ENCODE measurements at regions not wholly inside any gene's neighbourhood (a gene's known extent, or its start where the extent isn't known, plus 50 kb on each side); places are given as distances from the start of the nearest gene placed in this dataset.

DNA sequence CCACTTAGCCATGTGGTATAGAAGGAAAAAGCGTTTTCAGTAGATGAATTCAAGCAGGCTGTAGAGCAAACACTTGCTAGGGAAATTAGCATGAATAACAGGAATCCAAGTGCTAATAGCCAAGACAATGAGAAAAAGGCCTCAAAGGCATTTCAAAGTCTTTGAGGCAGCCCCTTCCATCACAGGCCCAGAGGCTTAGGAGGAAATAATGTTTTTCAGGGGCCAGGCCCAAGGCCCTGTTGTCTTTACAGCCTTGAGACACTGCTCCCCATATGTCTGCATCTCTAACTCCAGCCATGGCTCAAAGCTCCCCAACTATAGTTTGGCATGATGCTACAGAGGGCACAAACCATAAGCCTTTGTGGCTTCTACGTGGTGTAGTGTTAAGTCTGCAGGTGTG lies 563.5 kb downstream of the TAF11L14 start:
- no peak overlapping the region for H3K27ac ChIP-seq (ENCODE audit: low read depth, low read length)
- no peaks in the 10 kb centered on the region for H3K4me1 ChIP-seq (ENCODE audit: control insufficient read depth in 3 of 3, insufficient read depth in 3 of 3, low read length in 3 of 3)
- no peak overlapping the region for H3K4me3 ChIP-seq (ENCODE audit: low read length in 3 of 3)
- no peaks in the 10 kb centered on the region for H3K36me3 ChIP-seq (ENCODE audit: control insufficient read depth in 3 of 3, insufficient read depth in 3 of 3, low read length in 3 of 3)
- H3K9me3 ChIP-seq (ENCODE audit: control insufficient read depth in 3 of 3, low read length in 3 of 3): no peaks in the 10 kb centered on the region
- H3K27me3 ChIP-seq (ENCODE audit: control insufficient read depth in 3 of 3, insufficient read depth in 3 of 3, low read length in 3 of 3): no peaks in the 10 kb centered on the region
- no peak overlapping the region for H3K9ac ChIP-seq (ENCODE audit: low read depth in 1 of 3, low read length in 3 of 3)

DNA sequence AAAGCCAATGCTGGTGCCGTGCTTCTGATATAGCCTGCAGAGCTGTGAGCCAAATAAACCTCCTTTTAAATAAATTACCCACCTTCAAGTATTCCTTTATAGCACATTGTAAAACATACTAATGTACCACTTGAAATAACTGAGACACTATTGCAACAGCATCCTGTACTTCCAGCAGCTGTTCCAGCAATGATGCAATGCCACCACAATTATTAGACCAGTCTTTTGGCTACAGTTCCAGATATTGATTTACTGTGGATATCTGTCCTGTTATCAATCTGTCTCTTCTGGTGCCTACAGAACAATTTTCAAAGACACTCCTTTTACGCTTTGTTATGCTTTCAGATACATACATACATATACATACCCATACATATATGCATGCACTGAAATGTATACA lies 567.9 kb downstream of the TAF11L14 start:
- no peaks in the 10 kb centered on the region for H3K4me1 ChIP-seq (ENCODE audit: control insufficient read depth in 3 of 3, insufficient read depth in 3 of 3, low read length in 3 of 3)

DNA sequence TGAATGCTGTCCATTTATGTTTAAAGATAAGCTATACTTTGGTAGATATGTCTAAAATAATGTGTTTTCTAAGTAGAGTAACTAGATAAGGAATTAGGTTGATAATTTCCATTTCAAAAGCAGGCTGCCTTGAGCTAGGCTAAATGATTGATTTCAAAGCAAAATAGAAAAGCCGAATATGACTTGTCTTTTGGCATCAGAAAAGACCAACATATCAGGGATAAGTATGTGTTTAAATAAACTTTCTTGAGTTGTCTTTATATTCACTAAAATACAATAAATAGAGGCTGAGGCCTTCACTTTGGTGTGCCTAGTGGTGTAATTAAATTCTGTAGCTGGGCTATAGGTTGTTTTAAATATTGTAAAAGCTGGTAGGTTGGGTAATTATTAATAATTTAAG lies 569.0 kb downstream of the TAF11L14 start:
- H3K9me3 ChIP-seq (ENCODE audit: control insufficient read depth in 3 of 3, low read length in 3 of 3): no peaks in the 10 kb centered on the region
- no peak overlapping the region for H3K27ac ChIP-seq (ENCODE audit: low read depth, low read length)
- H3K4me1 ChIP-seq (ENCODE audit: control insufficient read depth in 3 of 3, insufficient read depth in 3 of 3, low read length in 3 of 3): no peaks in the 10 kb centered on the region
- H3K4me3 ChIP-seq (ENCODE audit: low read length in 3 of 3): no peak overlapping the region
- H3K9ac ChIP-seq (ENCODE audit: low read depth in 1 of 3, low read length in 3 of 3): no peak overlapping the region
- H3K36me3 ChIP-seq (ENCODE audit: control insufficient read depth in 3 of 3, insufficient read depth in 3 of 3, low read length in 3 of 3): no peaks in the 10 kb centered on the region
- no peaks in the 10 kb centered on the region for H3K27me3 ChIP-seq (ENCODE audit: control insufficient read depth in 3 of 3, insufficient read depth in 3 of 3, low read length in 3 of 3)

More for the DNA sequence above, 567.9 kb downstream of the TAF11L14 start:
- Histone ChIP-seq H3K36me3 (ENCODE audit: control insufficient read depth in 3 of 3, insufficient read depth in 3 of 3, low read length in 3 of 3) (no peaks in the 10 kb centered on the region), H3K27me3 (ENCODE audit: control insufficient read depth in 3 of 3, insufficient read depth in 3 of 3, low read length in 3 of 3) (no peaks in the 10 kb centered on the region), H3K9me3 (ENCODE audit: control insufficient read depth in 3 of 3, low read length in 3 of 3) (no peaks in the 10 kb centered on the region), H3K27ac (ENCODE audit: low read depth, low read length) (no peak overlapping the region), H3K9ac (ENCODE audit: low read depth in 1 of 3, low read length in 3 of 3) (no peak overlapping the region), H3K4me3 (ENCODE audit: low read length in 3 of 3) (no peak overlapping the region)

- Histone ChIP-seq H3K4me1 (ENCODE audit: control insufficient read depth in 3 of 3, insufficient read depth in 3 of 3, low read length in 3 of 3) (no peaks in the 10 kb centered on the region), H3K27me3 (ENCODE audit: control insufficient read depth in 3 of 3, insufficient read depth in 3 of 3, low read length in 3 of 3) (no peaks in the 10 kb centered on the region), H3K9me3 (ENCODE audit: control insufficient read depth in 3 of 3, low read length in 3 of 3) (no peaks in the 10 kb centered on the region), H3K36me3 (ENCODE audit: control insufficient read depth in 3 of 3, insufficient read depth in 3 of 3, low read length in 3 of 3) (no peaks in the 10 kb centered on the region), H3K4me3 (ENCODE audit: low read length in 3 of 3) (no peak overlapping the region), H3K27ac (ENCODE audit: low read depth, low read length) (no peak overlapping the region), H3K9ac (ENCODE audit: low read depth in 1 of 3, low read length in 3 of 3) (no peak overlapping the region)
Observed at GRCh38 chr5:18213666-18214065, 579.4 kb downstream of the TAF11L14 start.

GRCh38 chr5:18216016-18216415 lies 581.8 kb downstream of the TAF11L14 start:
- H3K4me3 ChIP-seq (ENCODE audit: low read length in 3 of 3): no peak overlapping the region
- no peaks in the 10 kb centered on the region for H3K36me3 ChIP-seq (ENCODE audit: control insufficient read depth in 3 of 3, insufficient read depth in 3 of 3, low read length in 3 of 3)

DNA sequence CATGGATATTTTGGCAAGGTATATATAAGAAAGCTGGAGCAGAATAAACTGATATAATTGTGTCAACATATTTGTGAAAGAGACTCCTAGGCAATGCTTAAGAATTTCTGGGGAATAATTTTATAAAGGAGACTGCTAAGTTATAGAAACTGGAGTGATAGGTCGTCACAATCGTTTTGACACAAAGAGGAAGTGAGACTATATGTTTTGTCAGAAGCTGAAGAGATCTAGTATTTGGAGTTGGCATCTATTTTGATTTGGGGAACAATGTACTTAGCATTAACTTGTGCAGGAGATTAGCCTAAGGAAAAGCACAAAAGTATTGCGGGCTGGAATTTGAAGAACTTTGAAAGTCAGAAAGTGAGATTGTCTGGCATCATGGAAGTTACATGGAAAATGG lies 582.5 kb downstream of the TAF11L14 start:
- Histone ChIP-seq H3K9ac (ENCODE audit: low read depth in 1 of 3, low read length in 3 of 3) (no peak overlapping the region), H3K4me3 (ENCODE audit: low read length in 3 of 3) (no peak overlapping the region), H3K4me1 (ENCODE audit: control insufficient read depth in 3 of 3, insufficient read depth in 3 of 3, low read length in 3 of 3) (no peaks in the 10 kb centered on the region), H3K27ac (ENCODE audit: low read depth, low read length) (no peak overlapping the region), H3K9me3 (ENCODE audit: control insufficient read depth in 3 of 3, low read length in 3 of 3) (no peaks in the 10 kb centered on the region), H3K36me3 (ENCODE audit: control insufficient read depth in 3 of 3, insufficient read depth in 3 of 3, low read length in 3 of 3) (no peaks in the 10 kb centered on the region), H3K27me3 (ENCODE audit: control insufficient read depth in 3 of 3, insufficient read depth in 3 of 3, low read length in 3 of 3) (no peaks in the 10 kb centered on the region)

More at GRCh38 chr5:18216016-18216415, 581.8 kb downstream of the TAF11L14 start:
- Histone ChIP-seq H3K9ac (ENCODE audit: low read depth in 1 of 3, low read length in 3 of 3) (no peak overlapping the region), H3K27ac (ENCODE audit: low read depth, low read length) (no peak overlapping the region), H3K4me1 (ENCODE audit: control insufficient read depth in 3 of 3, insufficient read depth in 3 of 3, low read length in 3 of 3) (no peaks in the 10 kb centered on the region), H3K9me3 (ENCODE audit: control insufficient read depth in 3 of 3, low read length in 3 of 3) (no peaks in the 10 kb centered on the region), H3K27me3 (ENCODE audit: control insufficient read depth in 3 of 3, insufficient read depth in 3 of 3, low read length in 3 of 3) (no peaks in the 10 kb centered on the region)

GRCh38 chr5:18219241-18219640 lies 585.0 kb downstream of the TAF11L14 start:
- Histone ChIP-seq H3K4me1 (ENCODE audit: control insufficient read depth in 3 of 3, insufficient read depth in 3 of 3, low read length in 3 of 3) (no peaks in the 10 kb centered on the region), H3K9me3 (ENCODE audit: control insufficient read depth in 3 of 3, low read length in 3 of 3) (no peaks in the 10 kb centered on the region), H3K9ac (ENCODE audit: low read depth in 1 of 3, low read length in 3 of 3) (no peak overlapping the region), H3K27me3 (ENCODE audit: control insufficient read depth in 3 of 3, insufficient read depth in 3 of 3, low read length in 3 of 3) (no peaks in the 10 kb centered on the region), H3K27ac (ENCODE audit: low read depth, low read length) (no peak overlapping the region), H3K36me3 (ENCODE audit: control insufficient read depth in 3 of 3, insufficient read depth in 3 of 3, low read length in 3 of 3) (no peaks in the 10 kb centered on the region), H3K4me3 (ENCODE audit: low read length in 3 of 3) (no peak overlapping the region)

- Histone ChIP-seq H3K27ac (ENCODE audit: low read depth, low read length) (no peak overlapping the region), H3K27me3 (ENCODE audit: control insufficient read depth in 3 of 3, insufficient read depth in 3 of 3, low read length in 3 of 3) (no peaks in the 10 kb centered on the region), H3K4me1 (ENCODE audit: control insufficient read depth in 3 of 3, insufficient read depth in 3 of 3, low read length in 3 of 3) (no peaks in the 10 kb centered on the region), H3K9me3 (ENCODE audit: control insufficient read depth in 3 of 3, low read length in 3 of 3) (no peaks in the 10 kb centered on the region), H3K9ac (ENCODE audit: low read depth in 1 of 3, low read length in 3 of 3) (no peak overlapping the region), H3K36me3 (ENCODE audit: control insufficient read depth in 3 of 3, insufficient read depth in 3 of 3, low read length in 3 of 3) (no peaks in the 10 kb centered on the region), H3K4me3 (ENCODE audit: low read length in 3 of 3) (no peak overlapping the region)
Observed at GRCh38 chr5:18220631-18221030, 586.4 kb downstream of the TAF11L14 start.

DNA sequence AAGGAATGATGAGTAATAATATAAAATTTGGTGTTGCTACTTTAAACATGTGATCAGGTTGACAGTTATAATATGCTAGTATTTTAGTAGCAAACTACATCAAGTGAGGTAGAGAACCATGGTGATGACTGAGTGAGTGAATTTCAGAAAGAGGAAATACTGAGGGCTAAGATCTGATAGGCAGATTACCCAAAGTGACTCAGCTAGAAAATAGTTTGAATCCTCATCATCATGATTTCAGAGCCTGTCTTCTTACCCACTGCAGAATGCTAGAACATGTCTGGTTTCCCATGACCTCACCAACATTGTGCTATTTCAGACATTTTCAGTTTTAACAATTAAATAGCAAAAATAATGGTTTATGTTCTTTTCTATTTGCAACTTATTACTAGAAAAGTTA lies 602.1 kb downstream of the TAF11L14 start:
- no peaks in the 10 kb centered on the region for H3K27me3 ChIP-seq (ENCODE audit: control insufficient read depth in 3 of 3, insufficient read depth in 3 of 3, low read length in 3 of 3)
- no peak overlapping the region for H3K4me3 ChIP-seq (ENCODE audit: low read length in 3 of 3)
- no peaks in the 10 kb centered on the region for H3K4me1 ChIP-seq (ENCODE audit: control insufficient read depth in 3 of 3, insufficient read depth in 3 of 3, low read length in 3 of 3)
- H3K9ac ChIP-seq (ENCODE audit: low read depth in 1 of 3, low read length in 3 of 3): no peak overlapping the region
- H3K9me3 ChIP-seq (ENCODE audit: control insufficient read depth in 3 of 3, low read length in 3 of 3): no peaks in the 10 kb centered on the region
- H3K36me3 ChIP-seq (ENCODE audit: control insufficient read depth in 3 of 3, insufficient read depth in 3 of 3, low read length in 3 of 3): no peaks in the 10 kb centered on the region
- no peak overlapping the region for H3K27ac ChIP-seq (ENCODE audit: low read depth, low read length)

GRCh38 chr5:18238321-18238720 lies 604.1 kb downstream of the TAF11L14 start:
- Histone ChIP-seq H3K27ac (ENCODE audit: low read depth, low read length) (no peak overlapping the region), H3K9ac (ENCODE audit: low read depth in 1 of 3, low read length in 3 of 3) (no peak overlapping the region), H3K9me3 (ENCODE audit: control insufficient read depth in 3 of 3, low read length in 3 of 3) (no peaks in the 10 kb centered on the region), H3K4me3 (ENCODE audit: low read length in 3 of 3) (no peak overlapping the region), H3K4me1 (ENCODE audit: control insufficient read depth in 3 of 3, insufficient read depth in 3 of 3, low read length in 3 of 3) (no peaks in the 10 kb centered on the region), H3K36me3 (ENCODE audit: control insufficient read depth in 3 of 3, insufficient read depth in 3 of 3, low read length in 3 of 3) (no peaks in the 10 kb centered on the region), H3K27me3 (ENCODE audit: control insufficient read depth in 3 of 3, insufficient read depth in 3 of 3, low read length in 3 of 3) (no peaks in the 10 kb centered on the region)

GRCh38 chr5:18240971-18241370 lies 606.7 kb downstream of the TAF11L14 start:
- no peaks in the 10 kb centered on the region for H3K9me3 ChIP-seq (ENCODE audit: control insufficient read depth in 3 of 3, low read length in 3 of 3)
- no peaks in the 10 kb centered on the region for H3K27me3 ChIP-seq (ENCODE audit: control insufficient read depth in 3 of 3, insufficient read depth in 3 of 3, low read length in 3 of 3)
- no peaks in the 10 kb centered on the region for H3K4me1 ChIP-seq (ENCODE audit: control insufficient read depth in 3 of 3, insufficient read depth in 3 of 3, low read length in 3 of 3)
- H3K9ac ChIP-seq (ENCODE audit: low read depth in 1 of 3, low read length in 3 of 3): no peak overlapping the region
- H3K4me3 ChIP-seq (ENCODE audit: low read length in 3 of 3): no peak overlapping the region
- no peaks in the 10 kb centered on the region for H3K36me3 ChIP-seq (ENCODE audit: control insufficient read depth in 3 of 3, insufficient read depth in 3 of 3, low read length in 3 of 3)
- no peak overlapping the region for H3K27ac ChIP-seq (ENCODE audit: low read depth, low read length)
